ENCODE measurements at regions not wholly inside any gene's neighbourhood (a gene's known extent, or its start where the extent isn't known, plus 50 kb on each side); places are given as distances from the start of the nearest gene placed in this dataset.

- in situ Hi-C loops (cut with MboI; ENCODE audit: low pct_unique_long_range_greater_than_20kb, low sequenced_read_pairs, unreplicated experiment) = no loop called here
- no peak for DNase-seq (ENCODE audit: low spot score)
- TF ChIP-seq CTCF (IDR thresholded peaks at IDR 0.05; ENCODE audit: extremely low read depth, insufficient read depth, missing control alignments) = no peak
Observed at GRCh38 chr6:139628270-139628669, 253.8 kb upstream of the CITED2 start.

GRCh38 chr6:139627091-139627490, 252.6 kb upstream of the CITED2 start:
- TF ChIP-seq CTCF (IDR thresholded peaks at IDR 0.05; ENCODE audit: extremely low read depth, insufficient read depth, missing control alignments) = no peak
- no peak for DNase-seq (ENCODE audit: low spot score)
- in situ Hi-C loops (cut with MboI; ENCODE audit: low pct_unique_long_range_greater_than_20kb, low sequenced_read_pairs, unreplicated experiment) = no loop called here

- DNase-seq (ENCODE audit: low spot score) = no peak
- no peak for TF ChIP-seq CTCF (IDR thresholded peaks at IDR 0.05; ENCODE audit: extremely low read depth, insufficient read depth, missing control alignments)
- in situ Hi-C loops (cut with MboI; ENCODE audit: low pct_unique_long_range_greater_than_20kb, low sequenced_read_pairs, unreplicated experiment) = no loop called here
Observed at GRCh38 chr6:139625998-139626975, 251.8 kb upstream of the CITED2 start.

- TF ChIP-seq CTCF (IDR thresholded peaks at IDR 0.05; ENCODE audit: extremely low read depth, insufficient read depth, missing control alignments) = no peak
- no peak for DNase-seq (ENCODE audit: low spot score)
- in situ Hi-C loops (cut with MboI; ENCODE audit: low pct_unique_long_range_greater_than_20kb, low sequenced_read_pairs, unreplicated experiment) = no loop called here
Observed at GRCh38 chr6:139625081-139625939, 250.9 kb upstream of the CITED2 start.

- DNase-seq (ENCODE audit: low spot score) = no peak
- no peak for TF ChIP-seq CTCF (IDR thresholded peaks at IDR 0.05; ENCODE audit: extremely low read depth, insufficient read depth, missing control alignments)
- in situ Hi-C loops (cut with MboI; ENCODE audit: low pct_unique_long_range_greater_than_20kb, low sequenced_read_pairs, unreplicated experiment) = no loop called here
Observed at GRCh38 chr6:139623372-139623771, 248.9 kb upstream of the CITED2 start.

GRCh38 chr6:139613496-139613895, 239.0 kb upstream of the CITED2 start:
- in situ Hi-C loops (cut with MboI; ENCODE audit: low pct_unique_long_range_greater_than_20kb, low sequenced_read_pairs, unreplicated experiment) = no loop called here
- DNase-seq (ENCODE audit: low spot score) = no peak
- no peak for TF ChIP-seq CTCF (IDR thresholded peaks at IDR 0.05; ENCODE audit: extremely low read depth, insufficient read depth, missing control alignments)
